ENCODE measurements at regions not wholly inside any gene's neighbourhood (a gene's known extent, or its start where the extent isn't known, plus 50 kb on each side); places are given as distances from the start of the nearest gene placed in this dataset.

DNA sequence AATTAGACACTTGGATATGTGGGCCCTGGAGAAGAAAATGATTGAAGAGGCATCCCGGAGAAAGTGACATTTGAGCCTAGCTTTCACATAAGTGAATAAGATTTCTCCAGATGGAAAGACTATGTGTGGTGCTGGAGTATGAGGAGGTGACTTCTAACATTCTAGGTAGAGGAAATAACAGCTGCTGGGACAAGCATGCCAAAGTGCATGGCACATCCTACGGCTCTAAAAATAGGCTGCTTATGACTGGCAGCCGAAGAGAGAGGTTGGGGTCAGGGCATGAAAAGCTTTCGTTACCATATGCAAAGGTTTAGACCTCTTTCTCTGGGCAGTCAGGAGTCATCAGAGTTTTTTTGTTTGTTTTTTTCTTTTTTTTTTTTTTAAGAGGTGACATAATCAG lies 142.0 kb downstream of the SOX3 start:
- peaks cover 8% of the 10 kb centered on the region for H3K4me1 Mint-ChIP-seq
- 80 to 84% methylated on average over 1 to 4 of the region's 4 CpGs for WGBS, 2 experiments (ENCODE audit: insufficient coverage in 1 of 2, insufficient read length in 1 of 2)
- Histone ChIP-seq H3K9me3 (ENCODE audit: control insufficient read depth, low read length) (no peaks in the 10 kb centered on the region), H3K4me1 (ENCODE audit: control insufficient read depth, insufficient read depth, low read length) (no peaks in the 10 kb centered on the region), H3K36me3 (ENCODE audit: control insufficient read depth, insufficient read depth, low read length) (no peaks in the 10 kb centered on the region), H3K4me3 (ENCODE audit: low read length) (no peak overlapping the region), H3K9ac (ENCODE audit: extremely low read depth, low read length, poor library complexity, severe bottlenecking) (no peak overlapping the region), H3K27me3 (ENCODE audit: control insufficient read depth, insufficient read depth, low read length, poor library complexity, severe bottlenecking) (peaks cover 7% of the 10 kb centered on the region), H3K27ac (ENCODE audit: low read depth, low read length) (no peak overlapping the region)
- H3K36me3 Mint-ChIP-seq (ENCODE audit: low read depth) = no peaks in the 10 kb centered on the region
- no peak overlapping the region for H3K4me3 Mint-ChIP-seq
- H3K27ac Mint-ChIP-seq = no peak overlapping the region
- H3K27me3 Mint-ChIP-seq (ENCODE audit: insufficient read depth) = peaks cover 17% of the 10 kb centered on the region
- TF ChIP-seq CTCF (conservative IDR thresholded peaks at IDR 0.05) = no peak
- no peaks in the 10 kb centered on the region for H3K9me3 Mint-ChIP-seq
- DNase-seq = no peak

DNA sequence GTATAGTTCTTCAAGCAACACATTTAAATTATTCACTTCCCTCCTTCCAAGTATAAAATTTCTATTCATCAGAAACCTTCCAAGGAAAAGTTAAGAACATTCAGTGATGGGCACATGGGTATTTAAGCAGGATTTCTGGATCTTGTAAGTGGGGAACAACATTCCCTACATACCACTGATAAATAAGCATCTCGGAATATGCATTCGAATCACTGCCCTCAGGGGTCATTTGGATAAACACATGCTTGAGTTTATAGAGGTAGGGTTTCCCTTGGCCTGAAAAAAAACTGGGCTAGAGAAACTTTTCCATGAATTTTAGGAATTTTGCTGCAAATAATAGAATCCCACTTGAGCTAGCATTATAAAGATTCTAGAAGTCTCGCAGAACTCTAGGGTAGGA lies 143.9 kb downstream of the SOX3 start:
- Mint-ChIP-seq H3K27ac (no peak overlapping the region), H3K27me3 (ENCODE audit: insufficient read depth) (peaks cover 35% of the 10 kb centered on the region), H3K4me3 (no peak overlapping the region), H3K36me3 (ENCODE audit: low read depth) (no peaks in the 10 kb centered on the region), H3K4me1 (peaks cover 8% of the 10 kb centered on the region), H3K9me3 (no peaks in the 10 kb centered on the region)
- Histone ChIP-seq H3K27me3 (ENCODE audit: control insufficient read depth, insufficient read depth, low read length, poor library complexity, severe bottlenecking) (peaks cover 7% of the 10 kb centered on the region), H3K36me3 (ENCODE audit: control insufficient read depth, insufficient read depth, low read length) (no peaks in the 10 kb centered on the region), H3K27ac (ENCODE audit: low read depth, low read length) (no peak overlapping the region), H3K4me1 (ENCODE audit: control insufficient read depth, insufficient read depth, low read length) (no peaks in the 10 kb centered on the region), H3K4me3 (ENCODE audit: low read length) (no peak overlapping the region), H3K9ac (ENCODE audit: extremely low read depth, low read length, poor library complexity, severe bottlenecking) (no peak overlapping the region), H3K9me3 (ENCODE audit: control insufficient read depth, low read length) (no peaks in the 10 kb centered on the region)
- no peak for DNase-seq
- no peak for TF ChIP-seq CTCF (conservative IDR thresholded peaks at IDR 0.05)
- WGBS, 2 experiments (ENCODE audit: insufficient coverage in 1 of 2, insufficient read length in 1 of 2) = 50 to 60% methylated on average over 1 to 2 of the region's 3 CpGs

DNA sequence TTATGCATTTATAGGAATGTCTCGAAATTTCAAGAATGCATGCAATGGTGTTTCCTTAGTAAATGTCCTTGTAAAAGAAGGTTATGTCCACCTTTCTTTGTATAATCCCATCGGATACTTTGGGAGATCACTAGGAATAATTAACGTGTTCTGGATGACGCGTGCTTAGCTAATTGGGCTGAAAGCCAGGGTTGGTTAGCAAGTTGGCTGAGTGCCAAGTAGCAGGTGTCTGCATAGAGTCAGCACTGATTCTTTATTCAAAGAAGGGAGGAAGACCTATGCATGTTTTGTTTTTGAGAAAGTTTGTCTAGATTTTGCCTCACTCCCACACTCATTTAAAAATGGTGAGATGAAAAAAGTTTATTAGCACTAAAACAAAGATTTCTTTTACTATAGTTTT lies 144.6 kb downstream of the SOX3 start:
- H3K4me3 ChIP-seq (ENCODE audit: low read length) = no peak overlapping the region
- Mint-ChIP-seq H3K36me3 (ENCODE audit: low read depth) (no peaks in the 10 kb centered on the region), H3K4me3 (no peak overlapping the region), H3K4me1 (peaks cover 8% of the 10 kb centered on the region), H3K27ac (no peak overlapping the region), H3K27me3 (ENCODE audit: insufficient read depth) (peaks cover 42% of the 10 kb centered on the region), H3K9me3 (no peaks in the 10 kb centered on the region)
- no peaks in the 10 kb centered on the region for H3K4me1 ChIP-seq (ENCODE audit: control insufficient read depth, insufficient read depth, low read length)
- H3K9me3 ChIP-seq (ENCODE audit: control insufficient read depth, low read length) = no peaks in the 10 kb centered on the region
- no peak overlapping the region for H3K9ac ChIP-seq (ENCODE audit: extremely low read depth, low read length, poor library complexity, severe bottlenecking)
- H3K36me3 ChIP-seq (ENCODE audit: control insufficient read depth, insufficient read depth, low read length) = no peaks in the 10 kb centered on the region
- no peak for TF ChIP-seq CTCF (conservative IDR thresholded peaks at IDR 0.05)
- 87% methylated on average over 5 of the region's 5 CpGs; no CpG with 5 or more reads in 1 of the 2 experiments for WGBS, 2 experiments (ENCODE audit: insufficient coverage in 1 of 2, insufficient read length in 1 of 2)
- no peak for DNase-seq
- H3K27me3 ChIP-seq (ENCODE audit: control insufficient read depth, insufficient read depth, low read length, poor library complexity, severe bottlenecking) = peaks cover 7% of the 10 kb centered on the region
- no peak overlapping the region for H3K27ac ChIP-seq (ENCODE audit: low read depth, low read length)

Data from endodermal cell (in vitro differentiated cells).